Kidney (tissue), 13 donors: ENCODE measurements at regions not wholly inside any gene's neighbourhood (a gene's known extent, or its start where the extent isn't known, plus 50 kb on each side); places are given as distances from the start of the nearest gene placed in this dataset.
A peak's percentile ranks its signal among the peaks of the same experiment; 100 is the strongest.

Experiments
- DNase-seq, 5 donors: peaks; one replicate each; pipeline ENCODE4 v3.0.0-alpha.2; 2013 to 2020
- FAIRE-seq: peaks from 2 replicates; lab custom pipeline; 2012; peaks lifted over from hg19 to GRCh38; lab: Jason Lieb, UNC
- H3K27ac ChIP-seq, 2 donors: one replicate each; pipeline ENCODE4 v1.7.0; 2013; ENCODE audit warnings: low read depth in 2 of 2, low read length in 2 of 2, inconsistent platforms in 1 of 2
- H3K27me3 ChIP-seq: one replicate; pipeline ENCODE4 v1.7.1; 2013; ENCODE audit warnings: low read length, inconsistent platforms; ENCODE audit not compliant: control insufficient read depth, insufficient read depth
- H3K36me3 ChIP-seq, 3 donors: one replicate each; pipeline versions ENCODE4 v1.7.0 to v1.7.1; 2013; ENCODE audit warnings: low read length in 3 of 3, control low read depth in 1 of 3, inconsistent platforms in 1 of 3; ENCODE audit not compliant: insufficient read depth in 3 of 3, control insufficient read depth in 2 of 3
- H3K4me1 ChIP-seq, 3 donors: one replicate each; pipeline versions ENCODE4 v1.7.0 to v1.7.1; 2013; ENCODE audit warnings: low read length in 3 of 3, inconsistent platforms in 1 of 3, low read depth in 1 of 3; ENCODE audit not compliant: control insufficient read depth in 2 of 3, insufficient read depth in 2 of 3
- H3K4me3 ChIP-seq, 3 donors: one replicate each; pipeline versions ENCODE4 v1.7.0 to v1.8.1; 2013; ENCODE audit warnings: low read length in 3 of 3, control low read depth in 1 of 3, inconsistent platforms in 1 of 3
- H3K9ac ChIP-seq, 3 donors: one replicate each; pipeline versions ENCODE4 v1.7.0 to v1.7.1; 2013; ENCODE audit warnings: low read length in 3 of 3, control low read depth in 1 of 3, inconsistent platforms in 1 of 3
- H3K9me3 ChIP-seq, 3 donors: one replicate each; pipeline versions ENCODE4 v1.7.0 to v1.7.1; 2013; ENCODE audit warnings: low read length in 3 of 3, control low read depth in 1 of 3, inconsistent platforms in 1 of 3; ENCODE audit not compliant: control insufficient read depth in 2 of 3, insufficient read depth in 1 of 3
- CTCF ChIP-seq: IDR thresholded peaks from 3 replicates; pipeline ENCODE4 v1.5.1; 2012; ENCODE audit warnings: mild to moderate bottlenecking, moderate library complexity, borderline replicate concordance; ENCODE audit not compliant: insufficient read depth; ENCODE audit errors: extremely low read depth
- intact Hi-C: fragments of 100-400 bp; cut with DNase I; formaldehyde crosslinking; loops from one replicate; pipeline ENCODE4 v1.11.1; 2022
- donor health status: control.
- donor health status: control.
- donor health status: control.
- donor health status: control.
- donor health status: control.
- donor health status: DM: yes; HTN: yes; CAD: no.
- donor health status: Normal renal cell carcinoma (clear cell type).

GRCh38 chr15:95327183-95327525, 1003.3 kb upstream of the NR2F2 start:
- Histone ChIP-seq H3K9ac (peak overlapping the region in 1 of 3 donors; percentile 72), H3K4me1 (peaks cover 0 to 11% (median 4%) of the 10 kb centered on the region in 3 donors), H3K36me3 (no peaks in the 10 kb centered on the region), H3K4me3 (peak overlapping the region; percentile 32 to 68 (median 42)), H3K9me3 (no peaks in the 10 kb centered on the region), H3K27me3 (no peaks in the 10 kb centered on the region), H3K27ac (peak overlapping the region; percentile 77 to 89)
- TF ChIP-seq CTCF: no peak
- DNase-seq: peak in 1 of 5 donors; percentile 37
- intact Hi-C loops: no loop called here
- no peak for FAIRE-seq

- intact Hi-C loops: no loop called here
- no peak for TF ChIP-seq CTCF
- peak overlapping the region in 1 of 3 donors; percentile 72 for H3K9ac ChIP-seq
- no peaks in the 10 kb centered on the region for H3K9me3 ChIP-seq
- peak overlapping the region in 2 of 3 donors; percentile 23 to 42 for H3K4me3 ChIP-seq
- H3K4me1 ChIP-seq: peaks cover 0 to 11% (median 4%) of the 10 kb centered on the region in 3 donors
- FAIRE-seq (no peak), DNase-seq (peak in 2 of 5 donors; percentile 10 to 34)
- H3K27ac ChIP-seq: peak overlapping the region; percentile 23 to 46
- no peaks in the 10 kb centered on the region for H3K36me3 ChIP-seq
- H3K27me3 ChIP-seq: no peaks in the 10 kb centered on the region
Observed at GRCh38 chr15:95327661-95328060, 1002.8 kb upstream of the NR2F2 start.

GRCh38 chr15:95328559-95328958, 1001.9 kb upstream of the NR2F2 start:
- Histone ChIP-seq H3K27me3 (no peaks in the 10 kb centered on the region), H3K27ac (peak overlapping the region in 1 of 2 donors; percentile 28)
- intact Hi-C loops: no loop called here

More at GRCh38 chr15:95328559-95328958, 1001.9 kb upstream of the NR2F2 start:
- TF ChIP-seq CTCF: no peak
- DNase-seq: no peak
- Histone ChIP-seq H3K4me3 (no peak overlapping the region), H3K9ac (no peak overlapping the region), H3K36me3 (no peaks in the 10 kb centered on the region), H3K4me1 (peaks cover 0 to 11% (median 4%) of the 10 kb centered on the region in 3 donors), H3K9me3 (no peaks in the 10 kb centered on the region)
- no peak for FAIRE-seq
